GM21825 (cell line): ENCODE measurements at regions not wholly inside any gene's neighbourhood (a gene's known extent, or its start where the extent isn't known, plus 50 kb on each side); places are given as distances from the start of the nearest gene placed in this dataset.
"Not testable (repeated sequence)": the region's sequence is repeated elsewhere in the genome, so short reads cannot be mapped to it uniquely, and the experiment has no call there.

Experiments used
- ATAC-seq: cut with Tn5 transposase; IDR thresholded peaks from one replicate; pipeline ENCODE4 v1.9.1; 2021; ENCODE audit warnings: mild to moderate bottlenecking, moderate library complexity; ENCODE audit not compliant: unreplicated experiment

GRCh38 chr4:66855956-66856355 is 689.3 kb downstream of the CENPC start:
- ATAC-seq = no peak

- no peak for ATAC-seq
Measured at GRCh38 chr4:66853845-66854244, 691.5 kb downstream of the CENPC start.

- no peak for ATAC-seq
Measured at GRCh38 chr4:66852843-66853242, 692.5 kb downstream of the CENPC start.

- no peak for ATAC-seq
Measured at GRCh38 chr4:66849596-66849995, 695.7 kb downstream of the CENPC start.

GRCh38 chr4:66842724-66843088 is 702.6 kb downstream of the CENPC start:
- no peak for ATAC-seq

GRCh38 chr4:66842026-66842723 is 703.1 kb downstream of the CENPC start:
- no peak for ATAC-seq

GRCh38 chr4:66840178-66840577 is 705.1 kb downstream of the CENPC start:
- ATAC-seq = no peak

- ATAC-seq = no peak
Measured at GRCh38 chr4:66837279-66837922, 707.9 kb downstream of the CENPC start.

- no peak for ATAC-seq
Measured at GRCh38 chr4:66829310-66829709, 716.0 kb downstream of the CENPC start.

- no peak for ATAC-seq
Measured at GRCh38 chr4:66820681-66821080, 724.6 kb downstream of the CENPC start.

- ATAC-seq = no peak
Measured at GRCh38 chr4:66814277-66814676, 731.0 kb downstream of the CENPC start.

GRCh38 chr4:66805582-66805981 is 739.7 kb downstream of the CENPC start:
- no peak for ATAC-seq

GRCh38 chr4:66804979-66805378 is 740.3 kb downstream of the CENPC start:
- no peak for ATAC-seq

- ATAC-seq = no peak
Measured at GRCh38 chr4:66797608-66798007, 747.7 kb downstream of the CENPC start.

- no peak for ATAC-seq
Measured at GRCh38 chr4:66795724-66796123, 749.6 kb downstream of the CENPC start.

GRCh38 chr4:66794390-66795034 is 750.8 kb downstream of the CENPC start:
- ATAC-seq = no peak

- ATAC-seq = no peak
Measured at GRCh38 chr4:66791686-66792085, 753.6 kb downstream of the CENPC start.

- no peak for ATAC-seq
Measured at GRCh38 chr4:66785479-66785878, 759.8 kb downstream of the CENPC start.

GRCh38 chr4:66782751-66783150 is 762.6 kb downstream of the CENPC start:
- not testable (repeated sequence) for ATAC-seq

- no peak for ATAC-seq
Measured at GRCh38 chr4:66777097-66777496, 768.2 kb downstream of the CENPC start.

- ATAC-seq = no peak
Measured at GRCh38 chr4:66769441-66769840, 775.9 kb downstream of the CENPC start.

- ATAC-seq = no peak
Measured at GRCh38 chr4:66767442-66767841, 777.9 kb downstream of the CENPC start.
